ENCODE measurements at regions not wholly inside any gene's neighbourhood (a gene's known extent, or its start where the extent isn't known, plus 50 kb on each side); places are given as distances from the start of the nearest gene placed in this dataset.

- TF ChIP-seq, protein P1, sequence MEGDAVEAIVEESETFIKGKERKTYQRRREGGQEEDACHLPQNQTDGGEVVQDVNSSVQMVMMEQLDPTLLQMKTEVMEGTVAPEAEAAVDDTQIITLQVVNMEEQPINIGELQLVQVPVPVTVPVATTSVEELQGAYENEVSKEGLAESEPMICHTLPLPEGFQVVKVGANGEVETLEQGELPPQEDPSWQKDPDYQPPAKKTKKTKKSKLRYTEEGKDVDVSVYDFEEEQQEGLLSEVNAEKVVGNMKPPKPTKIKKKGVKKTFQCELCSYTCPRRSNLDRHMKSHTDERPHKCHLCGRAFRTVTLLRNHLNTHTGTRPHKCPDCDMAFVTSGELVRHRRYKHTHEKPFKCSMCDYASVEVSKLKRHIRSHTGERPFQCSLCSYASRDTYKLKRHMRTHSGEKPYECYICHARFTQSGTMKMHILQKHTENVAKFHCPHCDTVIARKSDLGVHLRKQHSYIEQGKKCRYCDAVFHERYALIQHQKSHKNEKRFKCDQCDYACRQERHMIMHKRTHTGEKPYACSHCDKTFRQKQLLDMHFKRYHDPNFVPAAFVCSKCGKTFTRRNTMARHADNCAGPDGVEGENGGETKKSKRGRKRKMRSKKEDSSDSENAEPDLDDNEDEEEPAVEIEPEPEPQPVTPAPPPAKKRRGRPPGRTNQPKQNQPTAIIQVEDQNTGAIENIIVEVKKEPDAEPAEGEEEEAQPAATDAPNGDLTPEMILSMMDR (IDR thresholded peaks at IDR 0.05 in 2 of 3, conservative IDR thresholded peaks at IDR 0.05 in 1 of 3; ENCODE audit: control insufficient read depth in 2 of 3, extremely low read depth in 1 of 3, insufficient read depth in 1 of 3, low read depth in 3 of 3, low read length in 3 of 3): no peak
- TF ChIP-seq ZBED1 (IDR thresholded peaks at IDR 0.05; ENCODE audit: borderline replicate concordance) (no peak), RELA (IDR thresholded peaks at IDR 0.05; ENCODE audit: borderline replicate concordance, partially characterized antibody) (no peak), SP1 (IDR thresholded peaks at IDR 0.05; ENCODE audit: low read depth, low read length) (no peak), BACH1 (IDR thresholded peaks at IDR 0.05; ENCODE audit: borderline replicate concordance) (no peak), POLR2A (IDR thresholded peaks at IDR 0.05; ENCODE audit: low read depth, low read length) (no peak), IRF4 (IDR thresholded peaks at IDR 0.05; ENCODE audit: low read depth, low read length) (no peak)
Observed at GRCh38 chr6:18536591-18537055, 149.5 kb downstream of the RNF144B start.

Measured in GM12878 (cell line).